ENCODE measurements at regions not wholly inside any gene's neighbourhood (a gene's known extent, or its start where the extent isn't known, plus 50 kb on each side); places are given as distances from the start of the nearest gene placed in this dataset.

DNA sequence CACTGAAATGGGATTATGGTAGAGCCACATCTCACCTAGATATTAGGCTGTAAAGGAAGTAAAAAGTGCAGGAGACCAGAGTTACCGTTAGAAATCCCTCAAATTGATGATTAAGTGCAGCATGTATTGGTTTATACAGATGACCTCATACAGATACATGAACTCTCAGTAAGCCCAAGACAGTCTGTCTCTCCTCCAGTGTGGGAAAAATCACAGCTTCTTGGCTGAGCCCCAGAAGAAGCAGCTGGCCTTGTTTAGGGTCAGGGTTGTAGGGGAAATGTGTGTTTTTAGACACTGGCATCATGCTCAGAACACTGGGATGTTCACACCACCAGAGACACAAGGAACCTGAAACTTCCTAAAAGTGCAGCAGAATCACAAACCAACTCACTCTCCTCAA is 135.9 kb downstream of the KATNIP start:
- DNase-seq (ENCODE audit: low spot score): no peak

GRCh38 chr16:27686926-27687325 is 137.0 kb downstream of the KATNIP start:
- DNase-seq (ENCODE audit: low spot score): no peak

GRCh38 chr16:27687605-27688004 is 137.7 kb downstream of the KATNIP start:
- DNase-seq (ENCODE audit: low spot score): no peak

DNA sequence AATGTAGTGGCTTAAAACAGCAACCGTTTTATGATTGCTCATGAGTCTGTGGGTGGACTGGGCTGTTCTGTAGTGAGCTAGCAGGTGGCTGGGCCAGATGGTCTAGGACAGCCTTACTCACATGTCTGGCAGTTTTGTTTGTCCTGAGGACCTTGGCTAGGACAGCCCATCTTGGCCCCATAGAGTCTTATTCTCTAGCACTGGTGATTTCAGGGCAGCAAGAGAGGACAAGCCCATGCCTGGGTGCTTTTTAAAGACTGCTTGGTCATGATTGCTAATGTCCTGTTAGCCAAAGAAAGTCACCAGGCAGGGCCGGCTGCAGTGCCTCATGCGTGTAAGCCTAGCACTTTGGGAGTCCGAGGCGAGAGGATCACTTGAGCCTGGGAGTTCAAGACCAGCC is 139.8 kb downstream of the KATNIP start:
- no peak for DNase-seq (ENCODE audit: low spot score)

DNA sequence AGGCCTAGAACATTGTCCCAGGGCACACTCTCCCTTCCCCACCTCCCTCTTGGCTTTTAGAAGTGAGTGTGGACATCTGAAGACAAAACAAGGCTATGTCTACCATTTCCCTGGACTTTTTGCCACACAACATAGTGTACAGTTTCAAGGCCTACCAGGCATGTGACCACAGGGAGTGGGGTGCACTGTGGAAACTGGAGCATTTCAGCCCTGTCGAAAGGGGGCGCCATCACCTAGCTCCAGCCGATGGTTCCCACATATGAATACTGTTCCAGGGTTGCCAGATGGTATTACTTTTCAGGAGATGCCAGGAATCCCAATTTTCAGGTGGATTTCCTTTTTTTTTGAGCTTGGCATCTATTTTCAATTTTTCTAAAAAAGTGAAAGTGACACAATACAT is 140.7 kb downstream of the KATNIP start:
- no peak for DNase-seq (ENCODE audit: low spot score)

GRCh38 chr16:27691721-27692120 is 141.8 kb downstream of the KATNIP start:
- no peak for DNase-seq (ENCODE audit: low spot score)

DNA sequence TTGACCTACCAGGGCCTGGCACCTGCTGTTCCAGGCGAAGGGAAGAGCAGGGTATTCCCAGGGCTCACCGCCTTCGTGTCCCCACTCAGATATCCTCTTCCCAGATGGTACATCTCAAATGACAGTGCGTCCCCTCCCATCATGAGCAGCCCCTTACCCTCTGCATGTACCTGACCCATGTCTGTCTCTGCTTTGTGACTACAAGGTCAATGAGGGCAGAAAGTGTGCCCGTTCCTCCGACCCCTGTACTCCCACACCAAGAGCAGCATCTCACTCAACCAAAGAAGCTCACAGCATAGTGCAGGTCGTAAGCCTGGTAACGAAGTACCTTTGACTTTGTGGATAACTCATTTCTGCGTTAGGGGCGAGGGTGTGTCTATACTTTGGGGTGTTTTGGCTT is 142.6 kb downstream of the KATNIP start:
- no peak for DNase-seq (ENCODE audit: low spot score)

GRCh38 chr16:27695161-27695560 is 145.2 kb downstream of the KATNIP start:
- no peak for DNase-seq (ENCODE audit: low spot score)

DNA sequence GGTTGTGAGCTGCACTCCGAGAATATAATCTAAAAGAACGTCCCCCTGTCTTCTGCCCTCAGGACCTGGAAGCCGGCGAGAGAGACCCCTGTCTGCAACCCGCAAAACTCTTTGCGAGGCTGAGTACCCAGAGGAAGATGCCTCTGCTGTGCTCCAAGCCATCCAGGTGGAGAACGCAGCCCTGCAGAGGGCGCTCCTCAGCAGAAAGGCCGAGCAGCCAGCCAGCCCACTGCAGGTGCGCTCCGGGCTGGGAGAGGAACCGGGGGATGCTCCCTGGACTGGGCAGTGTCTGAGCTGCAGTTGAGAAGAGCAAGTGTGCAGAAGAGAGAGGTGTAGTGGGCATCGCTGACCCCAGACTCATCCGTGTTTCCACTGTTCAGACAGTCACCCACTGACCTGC is 148.3 kb downstream of the KATNIP start:
- DNase-seq (ENCODE audit: low spot score): no peak

DNA sequence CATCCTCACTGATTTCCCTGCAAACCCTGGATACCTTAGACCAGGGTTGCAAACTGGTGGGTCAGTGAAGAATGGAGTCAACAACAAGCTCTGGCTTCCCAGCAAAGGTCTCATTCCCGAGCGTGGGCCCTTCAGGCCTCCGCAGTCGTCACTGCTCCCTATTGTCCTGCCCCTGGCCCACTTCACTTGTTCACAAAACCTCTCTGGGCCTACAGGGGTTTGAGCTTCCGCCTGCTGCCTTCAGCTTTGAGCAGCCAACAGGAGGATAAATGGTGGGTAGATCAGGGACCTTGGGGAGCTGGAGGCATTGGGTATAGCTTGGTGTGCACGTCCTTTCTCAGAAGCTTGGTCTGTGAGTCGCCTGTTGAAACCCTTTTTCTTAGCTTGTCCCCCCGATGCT is 148.8 kb downstream of the KATNIP start:
- no peak for DNase-seq (ENCODE audit: low spot score)

GRCh38 chr16:27699540-27699939 is 149.6 kb downstream of the KATNIP start:
- DNase-seq (ENCODE audit: low spot score): no peak

DNA sequence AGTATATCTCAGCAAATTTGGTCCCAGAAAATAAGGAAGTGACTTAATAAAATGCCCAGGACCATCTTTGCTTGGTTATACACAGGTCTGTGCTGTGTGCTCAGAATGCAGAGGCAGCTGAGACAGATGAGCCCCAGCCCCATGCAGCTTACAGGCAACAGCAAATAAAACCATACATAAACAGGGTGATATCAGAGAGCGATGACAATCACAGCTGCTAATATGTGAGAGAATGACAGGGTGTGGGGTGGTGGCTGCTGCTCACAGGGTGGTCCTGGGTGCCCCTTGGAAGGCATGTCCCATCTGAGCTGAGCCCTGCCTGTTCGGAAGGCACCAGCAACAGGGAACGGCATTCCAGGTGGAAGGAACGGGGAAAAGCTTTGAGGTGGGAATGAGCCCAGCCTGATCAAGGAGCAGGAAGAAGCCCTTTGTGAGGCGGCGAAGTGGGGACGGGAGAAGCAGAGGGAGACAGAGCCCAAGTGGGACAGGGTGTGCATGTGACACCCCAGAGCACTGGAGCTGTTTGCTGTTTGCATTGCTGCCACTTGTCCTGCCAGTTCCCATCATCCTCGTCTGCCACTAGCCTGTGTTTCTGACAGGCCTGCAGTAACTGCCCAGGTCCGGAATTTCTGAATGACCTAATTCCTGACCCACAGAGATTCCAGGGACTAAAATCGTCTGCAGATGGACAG is 150.5 kb downstream of the KATNIP start:
- DNase-seq (ENCODE audit: low spot score): no peak

GRCh38 chr16:27701381-27701780 is 151.4 kb downstream of the KATNIP start:
- no peak for DNase-seq (ENCODE audit: low spot score)

- no peak for DNase-seq (ENCODE audit: low spot score)
Observed at GRCh38 chr16:27703121-27703520, 153.2 kb downstream of the KATNIP start.

DNA sequence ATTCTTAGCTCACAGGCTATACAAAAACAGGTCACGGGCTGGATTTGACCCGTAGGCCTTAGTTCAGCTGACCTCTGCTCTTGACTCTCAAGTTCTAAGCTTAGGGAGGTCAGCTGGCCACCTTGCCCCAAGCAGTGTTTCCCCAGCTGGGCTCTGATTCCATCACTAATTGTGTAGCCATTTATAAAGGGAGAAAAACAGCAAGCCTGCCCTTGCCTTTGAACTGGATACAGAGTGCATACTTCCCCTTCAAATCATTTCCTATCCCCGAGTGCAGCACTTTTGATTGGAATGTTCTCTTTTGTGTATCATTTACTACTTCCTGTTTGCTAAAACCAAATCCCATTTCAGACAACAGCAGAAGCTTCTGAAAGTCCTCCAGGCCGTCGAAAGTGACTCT is 153.6 kb downstream of the KATNIP start:
- DNase-seq (ENCODE audit: low spot score): no peak

- no peak for DNase-seq (ENCODE audit: low spot score)
Observed at GRCh38 chr16:27704252-27704651, 154.3 kb downstream of the KATNIP start.

DNA sequence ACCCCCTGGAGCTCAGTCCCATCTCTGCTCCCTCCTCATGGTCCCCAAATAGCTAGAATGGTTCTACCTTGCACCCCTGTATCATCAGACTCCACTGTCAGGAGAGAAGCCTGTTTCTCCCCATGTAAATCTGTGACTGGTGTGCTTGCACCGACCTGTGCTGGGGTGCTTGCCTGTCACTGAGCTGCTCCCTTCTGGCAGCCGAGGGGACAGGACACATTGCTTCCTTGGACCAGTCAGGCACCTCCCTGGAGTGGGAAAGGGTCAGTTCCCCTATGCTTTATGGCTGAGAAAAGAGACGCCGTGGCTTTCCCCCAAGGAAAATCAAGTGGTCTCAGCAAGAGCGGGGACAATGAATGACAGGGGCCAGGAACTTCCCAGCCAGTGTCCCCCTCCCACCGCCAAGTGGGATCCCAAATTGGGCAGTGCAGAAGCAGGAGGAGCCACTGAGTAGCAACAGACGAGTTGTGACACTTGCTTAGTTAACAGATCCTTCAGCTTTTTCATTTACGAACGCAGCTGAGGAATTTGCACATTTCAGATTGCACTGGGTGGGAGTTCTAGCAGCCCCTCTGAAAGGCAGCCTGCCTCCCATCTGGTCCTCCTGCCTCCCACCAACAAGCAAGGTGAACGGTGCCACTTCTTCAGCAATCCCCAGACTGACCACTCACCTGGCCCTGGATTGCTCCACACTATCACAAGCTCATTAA is 156.4 kb downstream of the KATNIP start:
- no peak for DNase-seq (ENCODE audit: low spot score)

GRCh38 chr16:27706866-27707685 is 157.1 kb downstream of the KATNIP start:
- no peak for DNase-seq (ENCODE audit: low spot score)

GRCh38 chr16:27708651-27709050 is 158.7 kb downstream of the KATNIP start:
- DNase-seq (ENCODE audit: low spot score): no peak

DNA sequence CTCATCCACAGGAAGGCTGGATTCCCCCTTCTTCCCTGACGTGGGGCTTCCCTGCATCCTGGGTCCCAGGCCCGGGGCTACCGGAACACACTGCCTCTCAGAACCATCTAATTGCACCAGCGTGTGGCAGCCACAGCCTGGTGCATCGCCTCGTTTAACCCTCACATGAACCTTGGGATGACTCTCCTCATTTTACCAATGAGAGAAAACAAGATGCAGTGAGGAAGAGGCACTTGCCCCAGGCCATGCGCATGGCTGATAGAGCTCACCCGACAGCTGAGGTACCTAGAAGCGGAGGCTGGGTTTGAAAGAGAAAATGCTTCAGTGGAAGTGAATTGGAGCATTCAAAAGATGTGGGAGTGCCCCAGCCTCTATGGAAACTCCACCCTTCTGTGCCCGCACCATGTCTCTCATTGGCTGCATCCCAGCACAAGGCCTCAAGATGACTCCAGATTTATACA is 162.3 kb downstream of the KATNIP start:
- no peak for DNase-seq (ENCODE audit: low spot score)

GRCh38 chr16:27717726-27718125 is 167.8 kb downstream of the KATNIP start:
- no peak for DNase-seq (ENCODE audit: low spot score)

DNA sequence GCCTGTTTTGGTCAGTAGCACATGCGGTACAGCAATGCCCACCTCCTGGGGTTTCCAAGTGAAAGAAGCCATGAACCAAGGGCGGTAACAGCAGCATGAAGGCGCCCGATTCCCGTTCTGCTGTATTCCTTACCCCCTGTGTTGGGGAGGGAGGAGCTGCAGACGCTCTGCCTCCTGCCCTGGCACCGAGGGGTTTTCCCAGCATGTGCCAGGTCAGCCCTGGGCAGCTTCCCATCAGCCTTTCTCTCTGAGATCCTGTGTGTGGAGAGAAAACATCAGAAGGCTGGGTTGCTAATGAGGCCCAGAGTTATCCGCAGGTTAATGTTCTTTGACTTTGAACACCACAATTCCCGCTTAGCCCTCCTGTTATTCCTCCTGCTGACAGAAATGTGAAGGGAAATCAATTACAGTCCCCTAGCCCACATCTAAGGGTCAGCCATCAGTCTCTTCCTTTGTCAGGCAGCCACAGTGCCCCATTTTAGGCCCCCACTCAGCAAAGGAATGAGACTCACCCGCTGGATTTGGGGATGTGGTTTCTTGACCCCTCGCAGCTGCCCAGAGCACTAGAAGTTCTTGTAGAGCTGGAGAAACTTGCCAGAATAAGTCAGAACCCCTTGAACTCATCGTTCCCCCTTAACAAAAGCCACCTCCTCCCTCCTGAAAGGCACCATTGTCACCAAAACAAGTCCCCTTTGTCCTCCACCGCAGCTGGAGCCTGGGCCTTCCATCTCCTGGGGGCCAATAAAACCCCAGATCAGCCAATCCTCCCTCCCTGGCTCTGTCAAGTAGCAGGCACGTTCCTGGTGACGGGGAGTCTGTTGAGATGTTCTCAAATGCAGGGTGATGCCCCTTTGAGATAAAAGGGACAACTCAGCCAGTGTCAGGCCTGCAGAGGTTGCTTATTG is 168.5 kb downstream of the KATNIP start:
- no peak for DNase-seq (ENCODE audit: low spot score)
